K562 (cell line): ENCODE measurements at regions not wholly inside any gene's neighbourhood (a gene's known extent, or its start where the extent isn't known, plus 50 kb on each side); places are given as distances from the start of the nearest gene placed in this dataset.

Experiments
- ATAC-seq: fragments of 200-7000 bp; cut with Tn5 transposase; 3 replicates; pipeline ENCODE4 v1.9.1; 2020; ENCODE audit warnings: moderate library complexity
- BruUV-seq: library from RNA; stranded (reverse); fragments of 400-500 nt; replicated peaks from 2 replicates; lab custom pipeline; 2021; lab: Mats Ljungman, UMichigan
- CTCF ChIA-PET: fragments of 300-600 bp; formaldehyde crosslinking; extraction: SDS; loops from one replicate; lab custom pipeline; 2021; ENCODE audit warnings: low intra/inter-chr PET ratio; lab: Yijun Ruan, JAX
- POLR2A ChIA-PET: fragments of 300-600, 350-650 bp; sonication (Branson Sonifier 250); formaldehyde crosslinking; extraction: SDS; loops from one replicate; lab custom pipeline; 2021; ENCODE audit warnings: antibody characterized with exemption, inconsistent platforms; lab: Yijun Ruan, JAX
- DNase-seq, 4 experiments: peaks; one replicate each; pipeline versions ENCODE4 v3.0.0 to v3.0.0-alpha.2; 2011 to 2018; ENCODE audit warnings: low spot score in 3 of 4, mixed read lengths in 3 of 4; ENCODE audit errors: extremely low read depth in 1 of 4
- FAIRE-seq: peaks from 2 replicates; lab custom pipeline; 2011; peaks lifted over from hg19 to GRCh38; lab: Jason Lieb, UNC
- H2AFZ ChIP-seq: 2 replicates; pipeline ENCODE4 v1.6.0; 2011; ENCODE audit warnings: low read depth, low read length, control low read depth, inconsistent platforms
- H3K27ac ChIP-seq: fragments of 200-600 bp; 3 replicates; pipeline ENCODE4 v1.8.0; 2011; ENCODE audit warnings: low read depth, mild to moderate bottlenecking, control low read depth, inconsistent platforms, low read length, moderate library complexity, mixed read lengths; ENCODE audit errors: extremely low read depth
- H3K27me3 ChIP-seq, 2 experiments: fragments of 300-600 bp in 1 of 2; 2 replicates in 1 of 2; 3 replicates in 1 of 2; pipeline versions ENCODE4 v1.6.0 to v1.8.0; 2011; ENCODE audit warnings: inconsistent platforms in 2 of 2, low read length in 2 of 2, mild to moderate bottlenecking in 1 of 2, mixed read lengths in 1 of 2, moderate library complexity in 1 of 2; ENCODE audit not compliant: control insufficient read depth in 2 of 2, insufficient read depth in 2 of 2
- H3K36me3 ChIP-seq: fragments of 300-600 bp; 3 replicates; pipeline ENCODE4 v1.8.0; 2011; ENCODE audit warnings: mild to moderate bottlenecking, low read length, inconsistent platforms; ENCODE audit not compliant: control insufficient read depth, insufficient read depth
- H3K4me1 ChIP-seq, 2 experiments: fragments of 200-600 bp in 1 of 2; replicated peaks in 1 of 2; 2 replicates in 1 of 2; 3 replicates in 1 of 2; pipeline versions ENCODE4 v1.5.1 to v1.8.0; 2011; ENCODE audit warnings: inconsistent platforms in 2 of 2, low read length in 2 of 2, mild to moderate bottlenecking in 1 of 2, mixed read lengths in 1 of 2, moderate library complexity in 1 of 2; ENCODE audit not compliant: control insufficient read depth in 2 of 2, insufficient read depth in 2 of 2
- H3K4me2 ChIP-seq: 2 replicates; pipeline ENCODE4 v1.6.1; 2011; ENCODE audit warnings: low read length, control low read depth, inconsistent platforms, mixed read lengths; ENCODE audit not compliant: insufficient read depth
- H3K4me3 ChIP-seq: fragments of 200-600 bp; sonication (generic), shearing (Covaris generic); 2 replicates; pipeline ENCODE4 v1.5.1; 2016; ENCODE audit warnings: control low read depth, inconsistent platforms
- H3K79me2 ChIP-seq: fragments of 200-600 bp; 3 replicates; pipeline ENCODE4 v1.8.0; 2011; ENCODE audit warnings: low read length, inconsistent platforms; ENCODE audit not compliant: control insufficient read depth, insufficient read depth
- H3K9ac ChIP-seq, 2 experiments: 2 replicates each; pipeline versions ENCODE4 v1.6.0 to v1.6.1; 2011; ENCODE audit warnings: low read depth in 2 of 2, low read length in 2 of 2, control low read depth in 1 of 2, inconsistent platforms in 1 of 2, mild to moderate bottlenecking in 1 of 2, mixed read lengths in 1 of 2; ENCODE audit not compliant: insufficient read depth in 1 of 2
- H3K9me1 ChIP-seq: one replicate; pipeline ENCODE4 v1.6.0; 2011; ENCODE audit warnings: inconsistent platforms, mild to moderate bottlenecking, low read length, moderate library complexity; ENCODE audit not compliant: control insufficient read depth, insufficient read depth
- H3K9me3 ChIP-seq: replicated peaks from 2 replicates; pipeline ENCODE4 v1.5.1; 2011; ENCODE audit warnings: low read depth, low read length, inconsistent platforms; ENCODE audit not compliant: control insufficient read depth, insufficient read depth
- H4K20me1 ChIP-seq: replicated peaks from 2 replicates; pipeline ENCODE4 v1.6.1; 2011; ENCODE audit warnings: low read length, inconsistent platforms, mixed read lengths; ENCODE audit not compliant: control insufficient read depth, insufficient read depth
- CREBBP ChIP-seq: IDR thresholded peaks from one replicate; pipeline ENCODE4 v1.6.1; 2012; ENCODE audit warnings: low read depth, mild to moderate bottlenecking, control low read depth, inconsistent platforms, low read length
- EP300 ChIP-seq: IDR thresholded peaks from 2 replicates; pipeline ENCODE4 v1.6.1; 2012; ENCODE audit warnings: low read length, improper control_type of control experiment
- EZH2 ChIP-seq: IDR thresholded peaks from 2 replicates; pipeline ENCODE4 v1.6.1; 2012; ENCODE audit warnings: low read depth, mild to moderate bottlenecking, inconsistent platforms, low read length, borderline replicate concordance
- WGBS: fragments of 100-300 bp; shearing (Covaris generic); methylation state at CpG from one replicate; pipeline ENCODE4 v1.1.6; 2016; ENCODE audit warnings: low coverage, mixed read lengths; ENCODE audit not compliant: insufficient coverage; ENCODE audit errors: missing lambda C conversion rate; 5-methylcytosine and 5-hydroxymethylcytosine counted together
- in situ Hi-C: fragments of 300-500 bp; cut with MboI; formaldehyde crosslinking; loops from 4 replicates; pipeline ENCODE4 v1.15.0; 2018; ENCODE audit warnings: inconsistent platforms, mixed read lengths
- intact Hi-C: fragments of 100-400 bp; cut with micrococcal nuclease; formaldehyde crosslinking; loops from 2 replicates; pipeline ENCODE4 v1.14.2; 2022
- TF ChIP-seq, protein P1 (sequence below), 2 experiments: IDR thresholded peaks; 2 replicates each; pipeline ENCODE4 v1.6.1; 2011; ENCODE audit warnings: borderline replicate concordance in 1 of 2, control low read depth in 1 of 2, low read depth in 1 of 2, low read length in 1 of 2, mild to moderate bottlenecking in 1 of 2, mixed read lengths in 1 of 2, moderate library complexity in 1 of 2; ENCODE audit not compliant: insufficient read depth in 1 of 2, insufficient read length in 1 of 2, poor library complexity in 1 of 2, severe bottlenecking in 1 of 2; ENCODE audit errors: extremely low read depth in 1 of 2

DNA sequence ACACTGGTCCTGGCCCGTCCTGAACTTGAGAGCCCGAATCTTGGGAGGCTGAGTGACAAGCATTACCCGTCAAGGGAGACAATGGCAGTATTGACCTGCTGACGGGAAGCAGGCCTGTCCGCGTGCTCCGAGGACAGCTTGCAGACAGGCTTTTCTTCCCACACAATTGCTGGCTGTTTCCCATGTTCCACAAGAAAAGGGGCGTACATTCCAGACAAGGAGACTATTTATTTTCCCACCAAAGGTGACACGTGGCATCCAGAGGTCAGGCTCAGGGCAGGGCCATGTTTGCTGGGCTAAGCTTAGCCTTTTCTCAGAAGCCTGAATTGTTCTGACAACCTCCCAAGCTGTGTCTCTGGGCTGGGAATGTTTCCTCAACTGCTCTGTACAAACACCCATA lies 86.9 kb upstream of the SPON1 start:
- FAIRE-seq: no peak
- no peaks in the 10 kb centered on the region for H3K36me3 ChIP-seq
- no peaks in the 10 kb centered on the region for H3K9me3 ChIP-seq
- POLR2A ChIA-PET: interaction anchor here (0.6 kb wide), 1 partner anchor 13 kb away, joined by 4 read pairs; no protein-coding TSS in a partner anchor
- 84% methylated on average over 9 of the region's 9 CpGs for WGBS
- H3K27me3 ChIP-seq: no peaks in the 10 kb centered on the region
- H3K4me3 ChIP-seq: no peak overlapping the region
- CTCF ChIA-PET: no interaction called here
- H3K9me1 ChIP-seq: no peaks in the 10 kb centered on the region
- no peak overlapping the region for H3K9ac ChIP-seq
- no TSS peak for BruUV-seq
- no peak for TF ChIP-seq EZH2
- no peak for TF ChIP-seq EP300
- TF ChIP-seq, protein P1, sequence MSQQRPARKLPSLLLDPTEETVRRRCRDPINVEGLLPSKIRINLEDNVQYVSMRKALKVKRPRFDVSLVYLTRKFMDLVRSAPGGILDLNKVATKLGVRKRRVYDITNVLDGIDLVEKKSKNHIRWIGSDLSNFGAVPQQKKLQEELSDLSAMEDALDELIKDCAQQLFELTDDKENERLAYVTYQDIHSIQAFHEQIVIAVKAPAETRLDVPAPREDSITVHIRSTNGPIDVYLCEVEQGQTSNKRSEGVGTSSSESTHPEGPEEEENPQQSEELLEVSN (IDR thresholded peaks at IDR 0.05; ENCODE audit: borderline replicate concordance in 1 of 2, extremely low read depth in 1 of 2, insufficient read depth in 1 of 2, insufficient read length in 1 of 2, low read depth in 1 of 2, low read length in 1 of 2, poor library complexity in 1 of 2, severe bottlenecking in 1 of 2): peak in 1 of 2 experiments; percentile 60
- no peak for TF ChIP-seq CREBBP
- peaks cover 35 to 47% of the 10 kb centered on the region in 2 experiments; a peak in 4 of 5 replicates for H3K4me1 ChIP-seq
- H4K20me1 ChIP-seq: no peaks in the 10 kb centered on the region
- no peak overlapping the region; the same call in 1 of the 2 replicates for H3K4me2 ChIP-seq
- in situ Hi-C loops (no loop called here), intact Hi-C loops (no loop called here)
- ATAC-seq: no peak
- H2AFZ ChIP-seq: peak overlapping the region; percentile 66
- no peak for DNase-seq
- peak overlapping the region; percentile 27 for H3K27ac ChIP-seq
- no peaks in the 10 kb centered on the region for H3K79me2 ChIP-seq
